Omental fat pad (tissue), 3 donors: ENCODE measurements at regions not wholly inside any gene's neighbourhood (a gene's known extent, or its start where the extent isn't known, plus 50 kb on each side); places are given as distances from the start of the nearest gene placed in this dataset.

Source experiments
- ATAC-seq: fragments of 150-250 bp; one replicate; pipeline ENCODE4 v1.9.1; 2016; ENCODE audit warnings: mild to moderate bottlenecking, moderate library complexity; ENCODE audit not compliant: low FRiP score
- DNase-seq: peaks from one replicate; pipeline ENCODE4 v3.0.0-alpha.2; 2019; ENCODE audit warnings: low spot score
- CTCF ChIP-seq, 3 donors: fragments of 450-650 bp; IDR thresholded peaks; one replicate each; pipeline ENCODE4 v1.5.1; 2016 to 2017; ENCODE audit warnings: antibody characterized with exemption in 3 of 3, mild to moderate bottlenecking in 3 of 3, moderate library complexity in 2 of 3

GRCh38 chr18:61658431-61658830, 234.4 kb downstream of the RNF152 start:
- no peak for DNase-seq
- ATAC-seq = no peak

GRCh38 chr18:61657066-61657732, 235.6 kb downstream of the RNF152 start:
- DNase-seq = no peak
- no peak for TF ChIP-seq CTCF (IDR thresholded peaks at IDR 0.05)

More at GRCh38 chr18:61658431-61658830, 234.4 kb downstream of the RNF152 start:
- no peak for TF ChIP-seq CTCF (IDR thresholded peaks at IDR 0.05)

GRCh38 chr18:61655630-61656029, 237.2 kb downstream of the RNF152 start:
- DNase-seq = no peak
- ATAC-seq = no peak
- no peak for TF ChIP-seq CTCF (IDR thresholded peaks at IDR 0.05)

More at GRCh38 chr18:61657066-61657732, 235.6 kb downstream of the RNF152 start:
- no peak for ATAC-seq

- DNase-seq (no peak), ATAC-seq (no peak)
- TF ChIP-seq CTCF (IDR thresholded peaks at IDR 0.05) = no peak
These were observed 238.8 kb downstream of the RNF152 start for GRCh38 chr18:61653823-61654551.

GRCh38 chr18:61651880-61652268, 240.9 kb downstream of the RNF152 start:
- DNase-seq (no peak), ATAC-seq (no peak)
- no peak for TF ChIP-seq CTCF (IDR thresholded peaks at IDR 0.05)

- DNase-seq (no peak), ATAC-seq (no peak)
- TF ChIP-seq CTCF (IDR thresholded peaks at IDR 0.05) = no peak
These were observed 241.5 kb downstream of the RNF152 start for GRCh38 chr18:61651145-61651879.
